ENCODE measurements at regions not wholly inside any gene's neighbourhood (a gene's known extent, or its start where the extent isn't known, plus 50 kb on each side); places are given as distances from the start of the nearest gene placed in this dataset.

DNA sequence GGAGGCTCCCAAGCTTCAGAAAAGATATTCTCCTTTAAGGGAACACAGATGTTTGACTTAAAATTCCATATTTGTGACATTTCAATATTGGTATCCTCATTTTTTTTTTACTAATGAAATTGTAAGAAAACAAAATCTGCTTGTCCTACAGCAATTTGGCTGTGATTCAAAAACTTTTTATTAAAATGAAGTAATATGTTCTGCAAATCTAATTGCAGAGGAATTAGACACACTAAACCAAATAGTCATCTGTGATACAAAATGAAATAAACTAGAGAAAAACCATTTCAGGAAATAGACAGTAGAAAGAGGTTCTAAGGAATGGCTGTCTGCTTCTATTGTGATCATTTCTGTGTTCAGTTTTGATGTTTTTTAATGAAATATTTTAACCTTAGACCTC lies 50.1 kb upstream of the HIF1A start:
- Histone ChIP-seq H3K36me3 (no peaks in the 10 kb centered on the region), H3K4me3 (no peak overlapping the region), H3K4me1 (peaks cover 0 to 7% (median 1%) of the 10 kb centered on the region in 12 donors), H3K27me3 (no peaks in the 10 kb centered on the region), H3K27ac (no peak overlapping the region), H3K9me3 (no peaks in the 10 kb centered on the region)
- no peak for ATAC-seq
- intact Hi-C loops (cut with DNase I): no loop called here
- TF ChIP-seq, protein P1, sequence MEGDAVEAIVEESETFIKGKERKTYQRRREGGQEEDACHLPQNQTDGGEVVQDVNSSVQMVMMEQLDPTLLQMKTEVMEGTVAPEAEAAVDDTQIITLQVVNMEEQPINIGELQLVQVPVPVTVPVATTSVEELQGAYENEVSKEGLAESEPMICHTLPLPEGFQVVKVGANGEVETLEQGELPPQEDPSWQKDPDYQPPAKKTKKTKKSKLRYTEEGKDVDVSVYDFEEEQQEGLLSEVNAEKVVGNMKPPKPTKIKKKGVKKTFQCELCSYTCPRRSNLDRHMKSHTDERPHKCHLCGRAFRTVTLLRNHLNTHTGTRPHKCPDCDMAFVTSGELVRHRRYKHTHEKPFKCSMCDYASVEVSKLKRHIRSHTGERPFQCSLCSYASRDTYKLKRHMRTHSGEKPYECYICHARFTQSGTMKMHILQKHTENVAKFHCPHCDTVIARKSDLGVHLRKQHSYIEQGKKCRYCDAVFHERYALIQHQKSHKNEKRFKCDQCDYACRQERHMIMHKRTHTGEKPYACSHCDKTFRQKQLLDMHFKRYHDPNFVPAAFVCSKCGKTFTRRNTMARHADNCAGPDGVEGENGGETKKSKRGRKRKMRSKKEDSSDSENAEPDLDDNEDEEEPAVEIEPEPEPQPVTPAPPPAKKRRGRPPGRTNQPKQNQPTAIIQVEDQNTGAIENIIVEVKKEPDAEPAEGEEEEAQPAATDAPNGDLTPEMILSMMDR (IDR thresholded peaks at IDR 0.05): no peak
- no peak for TF ChIP-seq POLR2A (IDR thresholded peaks at IDR 0.05)
- no peak for DNase-seq
